OCI-LY1 (cell line): ENCODE measurements at regions not wholly inside any gene's neighbourhood (a gene's known extent, or its start where the extent isn't known, plus 50 kb on each side); places are given as distances from the start of the nearest gene placed in this dataset.

Source experiments
- H2AFZ ChIP-seq: fragments of 200-600 bp; sonication (generic), shearing (Covaris generic); 2 replicates; pipeline ENCODE4 v1.6.0; 2014; ENCODE audit warnings: antibody characterized with exemption, mild to moderate bottlenecking, low read length
- H3F3A ChIP-seq: fragments of 200-600 bp; sonication (generic), shearing (Covaris generic); 2 replicates; pipeline ENCODE4 v1.6.0; 2014; ENCODE audit warnings: mild to moderate bottlenecking, antibody characterized with exemption, low read length, moderate library complexity; ENCODE audit not compliant: insufficient read depth
- H3K27ac ChIP-seq: fragments of 200-600 bp; sonication (generic); 2 replicates; pipeline ENCODE4 v1.5.1; 2014; ENCODE audit warnings: low read length, mixed run types, mild to moderate bottlenecking, low read depth; ENCODE audit not compliant: poor library complexity, severe bottlenecking
- H3K27me3 ChIP-seq: fragments of 200-600 bp; sonication (generic); 2 replicates; pipeline ENCODE4 v1.6.0; 2014; ENCODE audit warnings: antibody characterized with exemption, mild to moderate bottlenecking, low read length, moderate library complexity; ENCODE audit not compliant: insufficient read depth
- H3K36me3 ChIP-seq: fragments of 200-600 bp; sonication (generic); 2 replicates; pipeline ENCODE4 v1.6.1; 2014; ENCODE audit warnings: mild to moderate bottlenecking, antibody characterized with exemption, low read length, moderate library complexity, mixed read lengths; ENCODE audit not compliant: insufficient read depth
- H3K4me1 ChIP-seq: fragments of 200-600 bp; sonication (generic); 2 replicates; pipeline ENCODE4 v1.5.1; 2014; ENCODE audit warnings: mild to moderate bottlenecking, low read length, moderate library complexity; ENCODE audit not compliant: insufficient read depth, severe bottlenecking
- H3K4me2 ChIP-seq: fragments of 200-600 bp; sonication (generic), shearing (Covaris generic); 2 replicates; pipeline ENCODE4 v1.6.1; 2014; ENCODE audit warnings: low read length
- H3K4me3 ChIP-seq: fragments of 200-600 bp; sonication (generic); 2 replicates; pipeline ENCODE4 v1.5.1; 2014; ENCODE audit warnings: low read length, low read depth, mild to moderate bottlenecking, mixed read lengths; ENCODE audit not compliant: poor library complexity, severe bottlenecking
- H3K79me2 ChIP-seq: fragments of 200-600 bp; shearing (Covaris generic); 2 replicates; pipeline ENCODE4 v1.6.1; 2016; ENCODE audit warnings: mixed run types, low read length, mixed read lengths; ENCODE audit not compliant: insufficient read depth
- H3K9ac ChIP-seq: fragments of 200-600 bp; sonication (generic), shearing (Covaris generic); 2 replicates; pipeline ENCODE4 v1.6.1; 2014; ENCODE audit warnings: mild to moderate bottlenecking, low read length, mixed read lengths
- H3K9me2 ChIP-seq: fragments of 200-600 bp; sonication (generic), shearing (Covaris generic); 2 replicates; pipeline ENCODE4 v1.6.1; 2014; ENCODE audit warnings: low read depth, mild to moderate bottlenecking, low read length, mixed read lengths
- H3K9me3 ChIP-seq: fragments of 200-600 bp; shearing (Covaris generic); 2 replicates; pipeline ENCODE4 v1.6.1; 2014; ENCODE audit warnings: low read length, mixed read lengths
- H4K20me1 ChIP-seq: fragments of 200-600 bp; sonication (generic), shearing (Covaris generic); 2 replicates; pipeline ENCODE4 v1.6.0; 2016; ENCODE audit warnings: mild to moderate bottlenecking, low read length; ENCODE audit not compliant: insufficient read depth
- EZH2 ChIP-seq: fragments of 200-600 bp; sonication (generic), shearing (Covaris generic); IDR thresholded peaks from 2 replicates; pipeline ENCODE4 v1.8.0; 2017; ENCODE audit warnings: borderline replicate concordance, mixed run types, mild to moderate bottlenecking, antibody characterized with exemption, low read length, moderate library complexity, mixed read lengths
- TF ChIP-seq, protein P1 (sequence below): fragments of 200-600 bp; sonication (generic), shearing (Covaris generic); IDR thresholded peaks from 2 replicates; pipeline ENCODE4 v1.5.1; 2017; ENCODE audit warnings: mild to moderate bottlenecking, antibody characterized with exemption, low read length, moderate library complexity, mixed read lengths

DNA sequence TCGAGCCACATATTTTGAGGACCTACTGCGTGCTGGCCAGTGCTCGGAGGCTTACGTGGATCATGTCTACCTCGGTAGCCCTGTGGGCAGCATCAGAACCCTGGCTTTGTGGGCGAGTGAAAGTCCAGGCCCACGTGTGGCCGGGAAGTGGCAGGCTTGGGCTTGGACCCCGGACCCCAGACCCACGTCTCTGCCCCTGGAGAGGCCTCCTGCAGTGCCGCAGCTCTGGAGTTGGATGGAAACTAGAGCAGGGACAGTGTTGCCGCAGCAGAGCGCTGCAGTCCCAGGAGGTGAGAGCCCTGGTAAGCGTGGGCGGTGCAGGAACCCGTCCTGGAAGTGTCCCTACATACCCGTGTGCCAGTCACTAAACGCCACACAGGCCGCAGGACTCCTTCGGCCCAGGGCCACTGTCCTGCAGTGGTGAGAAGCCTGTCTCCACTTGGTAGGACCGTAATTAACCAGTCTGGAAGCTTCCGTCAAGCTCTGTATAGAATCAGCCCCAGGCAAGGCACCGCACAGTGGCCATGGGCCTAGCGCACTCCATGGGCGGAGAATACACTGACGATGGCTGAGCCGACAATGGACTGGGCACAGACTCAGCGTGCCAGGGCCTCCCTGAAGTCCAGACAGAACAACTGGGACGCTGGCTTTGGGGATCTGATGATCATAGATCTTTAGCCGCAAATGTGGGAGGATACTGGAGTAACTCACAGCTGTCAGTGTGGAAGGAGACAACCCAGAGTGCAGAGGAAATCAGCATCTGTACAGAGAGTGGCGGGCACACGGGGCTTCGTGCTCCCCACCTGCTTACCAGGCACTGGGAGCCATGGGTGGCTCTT is 219.5 kb downstream of the KIF26A start:
- H3K79me2 ChIP-seq: no peaks in the 10 kb centered on the region
- no peaks in the 10 kb centered on the region for H3K9me3 ChIP-seq
- no peaks in the 10 kb centered on the region for H3K9me2 ChIP-seq
- H3K27me3 ChIP-seq: no peaks in the 10 kb centered on the region; the same call in 1 of the 2 replicates
- no peak overlapping the region for H3K4me2 ChIP-seq
- H3K9ac ChIP-seq: no peak overlapping the region
- H3K4me1 ChIP-seq: no peaks in the 10 kb centered on the region
- H3K4me3 ChIP-seq: no peak overlapping the region
- H3K36me3 ChIP-seq: no peaks in the 10 kb centered on the region
- no peaks in the 10 kb centered on the region for H4K20me1 ChIP-seq
- no peak overlapping the region for H2AFZ ChIP-seq
- no peak overlapping the region for H3K27ac ChIP-seq
- TF ChIP-seq, protein P1, sequence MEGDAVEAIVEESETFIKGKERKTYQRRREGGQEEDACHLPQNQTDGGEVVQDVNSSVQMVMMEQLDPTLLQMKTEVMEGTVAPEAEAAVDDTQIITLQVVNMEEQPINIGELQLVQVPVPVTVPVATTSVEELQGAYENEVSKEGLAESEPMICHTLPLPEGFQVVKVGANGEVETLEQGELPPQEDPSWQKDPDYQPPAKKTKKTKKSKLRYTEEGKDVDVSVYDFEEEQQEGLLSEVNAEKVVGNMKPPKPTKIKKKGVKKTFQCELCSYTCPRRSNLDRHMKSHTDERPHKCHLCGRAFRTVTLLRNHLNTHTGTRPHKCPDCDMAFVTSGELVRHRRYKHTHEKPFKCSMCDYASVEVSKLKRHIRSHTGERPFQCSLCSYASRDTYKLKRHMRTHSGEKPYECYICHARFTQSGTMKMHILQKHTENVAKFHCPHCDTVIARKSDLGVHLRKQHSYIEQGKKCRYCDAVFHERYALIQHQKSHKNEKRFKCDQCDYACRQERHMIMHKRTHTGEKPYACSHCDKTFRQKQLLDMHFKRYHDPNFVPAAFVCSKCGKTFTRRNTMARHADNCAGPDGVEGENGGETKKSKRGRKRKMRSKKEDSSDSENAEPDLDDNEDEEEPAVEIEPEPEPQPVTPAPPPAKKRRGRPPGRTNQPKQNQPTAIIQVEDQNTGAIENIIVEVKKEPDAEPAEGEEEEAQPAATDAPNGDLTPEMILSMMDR: no peak
- TF ChIP-seq EZH2: no peak
- no peaks in the 10 kb centered on the region for H3F3A ChIP-seq

DNA sequence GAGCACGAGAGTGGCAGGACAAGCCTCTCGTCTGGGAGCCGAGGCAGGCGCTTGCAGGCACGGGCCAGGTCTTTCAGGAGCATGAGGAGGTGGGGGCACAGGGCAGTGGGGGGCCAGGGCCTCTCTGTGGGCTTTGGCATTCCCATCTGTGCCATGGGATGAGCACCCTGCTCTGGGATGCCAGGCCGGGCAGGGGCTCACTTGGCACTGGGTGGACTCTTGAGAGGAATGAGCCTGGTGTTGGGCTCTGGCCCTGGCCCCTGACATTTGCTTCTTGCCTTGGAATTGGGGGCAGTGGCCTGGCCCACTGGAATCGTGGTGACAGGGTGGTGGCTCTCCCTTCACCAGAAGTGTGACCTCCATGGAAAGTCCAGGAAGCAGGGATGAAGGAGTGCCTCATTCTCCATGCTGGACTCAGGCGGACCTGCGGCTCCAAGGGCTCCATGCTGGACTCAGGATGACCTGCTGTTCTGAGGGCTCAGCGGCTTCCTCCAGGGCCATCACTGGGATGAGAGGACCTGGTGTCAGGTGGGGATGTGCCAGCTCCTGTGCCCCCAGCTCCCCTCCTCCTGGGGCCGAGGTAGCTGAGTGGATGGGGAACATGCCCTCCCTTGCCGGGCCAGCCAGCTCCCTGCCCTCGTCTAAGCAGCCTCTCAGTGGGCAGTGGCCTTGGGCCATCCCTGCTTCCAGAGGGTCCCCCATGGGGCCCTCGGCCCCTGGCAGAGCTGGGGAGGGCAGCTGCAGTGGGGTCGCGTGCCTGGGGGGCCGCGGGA is 220.3 kb downstream of the KIF26A start:
- no peak overlapping the region for H3K4me3 ChIP-seq

DNA sequence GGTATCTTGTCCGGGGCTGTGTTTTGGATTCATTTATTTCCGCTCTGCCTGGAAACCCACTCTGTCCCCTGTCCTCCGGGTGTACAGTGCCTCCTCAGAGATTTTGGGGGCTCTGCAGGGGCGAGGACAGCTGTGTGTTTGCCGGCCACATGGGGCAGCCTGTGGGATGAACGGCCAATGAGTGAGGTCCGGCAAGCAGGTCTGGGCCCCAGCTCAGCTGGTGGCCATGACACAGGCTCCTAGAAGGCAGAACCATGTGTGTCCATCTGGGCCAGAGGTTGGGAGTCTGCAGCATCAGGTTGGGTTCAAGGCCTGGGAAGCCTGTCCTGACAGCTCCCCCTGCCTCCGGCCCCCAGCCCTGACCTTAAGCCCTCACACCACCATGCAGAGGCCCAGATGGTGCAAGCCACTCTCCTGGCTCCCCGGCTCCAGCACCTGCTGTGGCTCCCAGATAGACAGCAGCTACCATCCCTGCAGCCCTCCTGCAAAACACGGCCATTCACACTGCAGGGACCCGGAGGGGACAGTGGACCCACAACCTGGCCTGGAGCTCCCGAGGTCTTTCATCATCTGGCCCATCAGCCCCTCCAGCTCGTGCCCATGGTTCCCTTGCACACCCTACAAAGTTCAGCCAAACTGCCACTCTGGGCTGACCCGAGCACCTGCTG is 220.1 kb upstream of the C14orf180 start:
- Histone ChIP-seq H3K9me3 (no peaks in the 10 kb centered on the region), H3K27me3 (peaks cover 6% of the 10 kb centered on the region; the same call in 1 of the 2 replicates), H3K4me1 (no peaks in the 10 kb centered on the region), H3F3A (no peaks in the 10 kb centered on the region), H2AFZ (no peak overlapping the region), H3K79me2 (no peaks in the 10 kb centered on the region), H3K9me2 (no peaks in the 10 kb centered on the region), H4K20me1 (no peaks in the 10 kb centered on the region), H3K27ac (no peak overlapping the region), H3K4me3 (no peak overlapping the region), H3K4me2 (no peak overlapping the region), H3K36me3 (no peaks in the 10 kb centered on the region), H3K9ac (no peak overlapping the region)
- no peak for TF ChIP-seq EZH2
- TF ChIP-seq, protein P1: no peak

More for the DNA sequence above, 220.3 kb downstream of the KIF26A start:
- no peak overlapping the region for H3K4me2 ChIP-seq
- no peak overlapping the region for H3K9ac ChIP-seq
- H3K79me2 ChIP-seq: no peaks in the 10 kb centered on the region
- no peak for TF ChIP-seq EZH2
- TF ChIP-seq, protein P1: no peak
- H4K20me1 ChIP-seq: no peaks in the 10 kb centered on the region
- no peaks in the 10 kb centered on the region for H3K36me3 ChIP-seq
- H3F3A ChIP-seq: no peaks in the 10 kb centered on the region
- no peaks in the 10 kb centered on the region; the same call in 1 of the 2 replicates for H3K27me3 ChIP-seq
- H3K27ac ChIP-seq: no peak overlapping the region
- H3K4me1 ChIP-seq: no peaks in the 10 kb centered on the region
- no peak overlapping the region for H2AFZ ChIP-seq
- no peaks in the 10 kb centered on the region for H3K9me3 ChIP-seq
- H3K9me2 ChIP-seq: no peaks in the 10 kb centered on the region
